Gastrocnemius medialis (tissue), 4 donors: ENCODE measurements at regions not wholly inside any gene's neighbourhood (a gene's known extent, or its start where the extent isn't known, plus 50 kb on each side); places are given as distances from the start of the nearest gene placed in this dataset.

ENCODE experiments used
- CTCF ChIP-seq, 5 experiments: fragments of 450-650 bp in 3 of 5; fragments of 200-600 bp in 2 of 5; sonication (generic) in 2 of 5; IDR thresholded peaks in 4 of 5; conservative IDR thresholded peaks in 1 of 5; 1 replicate in 4 of 5; 2 replicates in 1 of 5; pipeline ENCODE4 v1.5.1; 2016 to 2019; ENCODE audit warnings: antibody characterized with exemption in 5 of 5, mild to moderate bottlenecking in 3 of 5, moderate library complexity in 3 of 5
- POLR2A ChIP-seq, 2 donors: fragments of 450-650 bp; IDR thresholded peaks; one replicate each; pipeline ENCODE4 v1.6.1; 2017; ENCODE audit warnings: antibody characterized with exemption in 2 of 2, mild to moderate bottlenecking in 2 of 2, moderate library complexity in 2 of 2

GRCh38 chr6:26276841-26277648 lies 88.0 kb upstream of the BTN3A2 start:
- TF ChIP-seq POLR2A (IDR thresholded peaks at IDR 0.05), result no peak
- TF ChIP-seq CTCF (IDR thresholded peaks at IDR 0.05 in 4 of 5, conservative IDR thresholded peaks at IDR 0.05 in 1 of 5), result no peak
